ELR (cell line): ENCODE measurements at regions not wholly inside any gene's neighbourhood (a gene's known extent, or its start where the extent isn't known, plus 50 kb on each side); places are given as distances from the start of the nearest gene placed in this dataset.
A peak's percentile ranks its signal among the peaks of the same experiment; 100 is the strongest.

Experiments
- DNase-seq: peaks from one replicate; pipeline ENCODE4 v3.0.0-alpha.2; 2015; ENCODE audit warnings: low read depth

DNA sequence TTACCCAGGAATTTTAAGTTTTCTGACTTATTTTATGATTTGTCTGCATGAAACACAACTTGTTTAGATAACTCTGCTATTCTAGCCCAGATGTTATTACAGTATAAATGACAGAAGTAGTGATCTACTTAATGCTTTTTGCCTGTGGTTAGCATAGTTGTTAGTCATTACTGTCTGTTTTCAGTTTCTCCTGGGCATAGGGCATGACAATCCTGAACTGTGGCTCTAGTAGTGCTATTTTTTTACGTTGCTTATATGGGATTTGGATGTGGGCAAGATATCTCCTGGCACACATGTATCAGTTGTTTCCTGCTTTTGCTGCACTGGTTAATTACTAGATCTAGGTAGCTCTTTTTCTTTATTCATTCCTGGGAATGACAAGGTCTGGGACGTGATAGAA is 1005.8 kb downstream of the PCDH18 start:
- peak; percentile 51 for DNase-seq

DNA sequence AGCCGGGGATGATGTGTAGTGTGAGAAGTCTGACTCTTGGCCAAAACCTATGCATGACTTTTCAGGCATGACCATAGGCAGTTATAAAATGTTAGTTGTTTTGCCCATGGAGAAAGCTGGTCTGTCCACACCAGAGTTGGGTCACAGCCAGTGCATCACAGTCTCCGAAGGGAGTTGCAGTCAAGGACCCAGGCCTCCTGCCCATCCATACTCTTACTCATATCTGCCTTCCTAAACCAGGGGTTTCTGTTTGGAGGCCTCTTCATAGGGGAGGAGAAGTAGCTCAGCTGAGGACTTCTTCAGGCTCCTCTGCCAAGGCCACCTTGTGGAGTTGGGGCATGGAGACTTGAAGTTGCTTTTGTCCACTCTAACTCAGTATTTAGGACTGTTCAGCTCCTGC is 1008.3 kb downstream of the PCDH18 start:
- no peak for DNase-seq

DNA sequence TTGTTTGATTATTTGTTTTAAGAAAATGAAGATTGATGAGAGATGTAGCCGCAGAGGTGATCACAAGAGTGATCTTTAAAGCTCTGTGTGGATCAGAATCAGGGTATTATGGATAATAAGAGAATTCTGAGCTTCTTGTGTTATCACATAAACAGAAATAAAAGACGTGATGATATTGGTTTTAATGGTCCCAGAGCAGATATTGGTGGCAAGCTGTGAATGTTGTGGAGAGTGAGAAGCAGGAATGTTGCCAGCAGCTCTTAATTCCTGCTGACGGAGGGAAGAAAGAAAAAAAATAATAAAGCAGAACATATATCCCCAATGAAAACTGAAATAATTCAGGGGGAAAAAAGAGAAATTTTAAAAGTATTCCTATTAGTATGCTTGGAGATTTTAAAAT is 1015.9 kb downstream of the PCDH18 start:
- no peak for DNase-seq

GRCh38 chr4:136505020-136505419 is 1027.3 kb downstream of the PCDH18 start:
- peak; percentile 61 for DNase-seq

DNA sequence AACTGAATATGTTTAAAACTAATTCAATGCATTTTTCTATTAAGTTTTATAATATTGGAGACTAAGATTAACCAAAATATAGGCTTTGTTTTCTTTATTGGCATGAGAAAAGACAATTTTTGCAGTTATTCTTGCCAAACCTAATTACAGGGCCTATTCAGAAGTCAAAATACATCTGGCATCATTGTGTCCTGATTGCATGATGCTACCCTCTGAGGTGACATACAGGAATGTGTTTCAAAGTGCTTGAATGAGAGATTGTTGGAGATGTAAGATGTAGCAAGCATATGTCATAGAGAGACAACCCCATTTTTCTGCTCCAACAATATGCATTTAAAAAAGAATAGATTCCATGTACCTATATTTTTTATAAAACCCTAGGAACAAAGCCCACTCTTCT is 1036.4 kb downstream of the PCDH18 start:
- DNase-seq, result no peak

GRCh38 chr4:136495076-136495475 is 1037.2 kb downstream of the PCDH18 start:
- no peak for DNase-seq

DNA sequence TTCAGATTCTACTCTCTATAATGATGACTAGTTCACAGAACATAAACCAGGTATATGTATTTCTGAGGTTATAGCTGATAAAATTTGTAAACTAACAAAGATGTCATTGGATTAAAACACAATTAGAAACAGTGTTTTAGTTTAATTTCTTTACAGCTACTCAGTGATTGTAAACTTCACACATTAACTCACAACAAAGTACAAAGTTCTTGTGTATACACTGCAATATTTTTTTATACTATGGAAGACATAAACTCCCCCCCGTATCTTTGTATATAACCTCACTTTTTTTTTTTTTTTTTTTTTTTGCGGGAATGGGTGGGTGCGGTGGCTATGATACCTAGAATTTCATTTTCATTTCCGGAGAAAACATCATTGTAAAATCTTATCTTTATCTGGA is 1043.2 kb downstream of the PCDH18 start:
- no peak for DNase-seq

GRCh38 chr4:136484996-136485395 is 1047.3 kb downstream of the PCDH18 start:
- DNase-seq, result peak; percentile 56

GRCh38 chr4:136476753-136477152 is 1055.5 kb downstream of the PCDH18 start:
- no peak for DNase-seq

- no peak for DNase-seq
These were observed 1061.2 kb downstream of the PCDH18 start for GRCh38 chr4:136471051-136471450.

GRCh38 chr4:136465691-136466090 is 1066.6 kb downstream of the PCDH18 start:
- no peak for DNase-seq

DNA sequence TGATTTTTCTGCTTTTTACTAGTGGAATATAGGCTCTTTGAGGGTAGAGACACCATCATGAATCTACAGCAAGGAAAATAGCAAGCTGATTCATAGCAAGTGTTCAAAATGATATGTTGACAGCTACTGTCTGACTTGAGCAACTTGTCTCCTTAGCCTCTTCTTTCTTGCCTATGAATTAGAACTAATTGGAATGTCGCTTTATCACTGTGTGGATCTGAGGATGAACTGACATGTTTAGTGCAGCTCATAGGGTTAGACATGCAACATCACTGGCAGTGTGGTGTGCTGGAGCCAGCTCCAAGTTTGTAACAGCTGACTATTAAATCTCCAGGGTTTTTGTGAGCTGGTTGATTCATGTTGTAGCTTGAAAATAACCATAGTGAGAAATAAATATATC is 1068.4 kb downstream of the PCDH18 start:
- no peak for DNase-seq

GRCh38 chr4:136461533-136461932 is 1070.8 kb downstream of the PCDH18 start:
- DNase-seq, result no peak

DNA sequence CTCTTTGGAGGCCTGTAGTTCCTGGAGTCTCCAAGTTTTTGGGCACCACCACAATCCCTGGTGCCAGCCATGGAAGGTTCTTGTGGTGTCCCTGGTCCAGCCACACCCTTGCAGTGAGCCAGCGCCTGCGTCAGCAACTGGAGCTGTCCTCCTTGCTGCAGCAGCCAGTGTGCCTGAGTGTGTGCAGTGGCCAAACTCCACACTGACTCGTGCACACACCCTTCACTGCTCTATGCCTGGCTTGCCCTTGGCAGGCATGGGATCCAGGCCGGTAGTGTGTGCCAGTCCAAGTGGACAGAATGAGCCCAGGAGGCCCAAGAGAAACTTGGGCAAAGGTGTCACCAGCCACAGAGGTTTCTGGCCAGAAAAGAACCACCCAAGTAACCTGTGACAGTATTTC is 1074.0 kb downstream of the PCDH18 start:
- DNase-seq, result no peak

DNA sequence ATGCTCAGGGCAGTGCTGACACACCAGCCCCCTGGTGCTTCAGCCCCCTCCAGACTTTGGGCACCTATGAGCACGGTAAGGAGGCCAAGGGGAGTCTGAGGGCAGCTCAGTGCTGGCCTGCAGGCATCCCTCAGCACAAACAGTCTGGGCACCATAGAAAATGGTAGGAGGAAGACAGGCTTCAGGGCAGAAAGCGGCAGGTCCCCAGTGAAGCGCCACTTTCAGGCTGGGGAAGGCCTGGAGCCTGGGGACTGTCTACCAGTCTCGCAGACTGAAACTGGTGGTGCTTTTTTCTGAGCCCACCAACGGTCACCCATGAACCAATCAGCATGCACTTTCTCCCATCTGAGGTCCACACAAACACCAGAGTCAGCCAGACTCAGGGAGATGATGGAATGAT is 1074.7 kb downstream of the PCDH18 start:
- DNase-seq, result no peak

GRCh38 chr4:136457004-136457403 is 1075.3 kb downstream of the PCDH18 start:
- DNase-seq, result no peak

DNA sequence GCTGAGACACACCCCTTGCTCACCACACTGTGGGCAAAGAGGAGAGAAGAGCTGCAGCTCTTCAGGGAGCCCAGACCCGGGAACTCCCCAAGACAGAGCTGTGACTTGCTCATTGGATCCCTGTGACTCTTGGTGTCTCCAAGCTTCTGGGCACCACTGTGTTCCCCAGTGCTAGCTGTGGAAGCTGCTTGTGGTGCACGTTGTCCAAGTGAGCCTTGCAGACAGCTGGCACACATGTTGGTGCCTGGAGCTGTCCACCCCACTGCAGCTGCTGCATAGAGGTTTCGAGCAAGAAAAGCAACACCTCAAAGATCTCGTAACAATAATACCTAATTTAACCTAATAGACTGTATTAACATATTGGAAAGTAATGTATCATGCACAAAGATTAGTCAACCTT is 1089.3 kb downstream of the PCDH18 start:
- DNase-seq, result no peak

GRCh38 chr4:136442447-136442846 is 1089.8 kb downstream of the PCDH18 start:
- no peak for DNase-seq

DNA sequence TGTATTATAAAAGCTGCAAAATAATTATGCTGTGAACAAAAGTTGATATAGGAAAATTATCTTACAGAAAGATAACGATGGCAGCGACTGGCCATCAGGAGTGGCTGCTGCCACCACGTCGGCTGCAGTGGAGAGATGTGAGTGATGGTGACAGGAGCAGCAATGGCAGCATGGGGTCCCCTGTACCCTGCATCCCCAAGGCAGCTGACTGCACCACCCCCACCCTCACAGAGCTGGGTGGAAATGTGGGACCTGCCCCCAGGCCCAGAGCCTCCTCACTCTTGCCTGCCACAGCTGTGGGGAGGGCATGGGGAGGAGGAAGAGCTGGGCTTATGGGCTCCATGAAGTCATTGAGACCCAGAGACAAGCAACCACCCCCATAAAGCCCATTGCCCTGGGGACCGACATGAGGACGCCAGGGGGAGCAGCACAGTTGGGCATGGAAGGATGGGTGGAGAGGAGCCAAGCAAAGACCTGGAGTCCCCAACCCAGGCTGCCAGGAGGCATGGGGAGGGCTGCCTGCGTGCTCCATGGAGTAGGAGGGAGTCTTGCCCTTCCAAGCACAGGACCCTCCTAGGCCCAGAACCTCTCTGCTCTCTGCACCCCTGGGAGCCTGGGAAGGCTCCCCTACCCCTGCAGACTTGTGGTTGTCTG is 1090.5 kb downstream of the PCDH18 start:
- DNase-seq, result no peak

DNA sequence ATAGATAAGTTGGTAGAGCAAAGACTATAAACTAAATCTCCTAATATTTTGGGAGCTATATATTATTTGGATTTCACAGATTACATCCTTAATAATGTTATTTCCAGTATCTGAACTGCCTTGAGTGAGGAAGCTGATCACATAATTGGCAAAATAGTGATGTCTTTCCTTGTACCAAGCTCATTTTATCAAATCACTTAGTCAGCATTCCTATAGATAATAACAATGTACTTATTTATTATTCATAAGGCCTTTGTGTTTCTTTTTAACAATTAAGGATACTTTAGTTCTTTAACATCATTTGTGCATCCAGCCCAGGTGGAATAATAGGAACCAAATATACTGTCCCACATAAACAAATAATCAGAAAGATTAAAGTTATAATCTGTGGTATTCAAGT is 1093.6 kb downstream of the PCDH18 start:
- no peak for DNase-seq

DNA sequence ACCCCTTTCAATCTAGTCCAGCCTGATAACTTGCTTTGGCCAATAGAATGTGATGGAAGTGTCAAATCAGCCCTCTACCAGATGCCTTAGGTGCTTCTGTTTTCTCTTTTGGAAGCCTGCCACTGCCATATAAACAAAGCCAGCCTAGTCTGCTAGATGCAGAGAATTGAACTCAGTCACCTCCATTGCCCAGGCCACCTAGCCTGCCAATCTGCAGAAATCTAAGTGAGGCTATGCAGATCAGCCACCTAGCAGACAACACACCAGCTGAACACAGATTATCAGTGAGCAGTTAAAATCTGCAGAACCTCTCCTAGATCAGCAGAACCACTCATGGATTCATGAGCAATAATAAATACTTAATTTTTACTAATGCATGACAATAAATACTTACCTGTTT is 1108.2 kb downstream of the PCDH18 start:
- no peak for DNase-seq

DNA sequence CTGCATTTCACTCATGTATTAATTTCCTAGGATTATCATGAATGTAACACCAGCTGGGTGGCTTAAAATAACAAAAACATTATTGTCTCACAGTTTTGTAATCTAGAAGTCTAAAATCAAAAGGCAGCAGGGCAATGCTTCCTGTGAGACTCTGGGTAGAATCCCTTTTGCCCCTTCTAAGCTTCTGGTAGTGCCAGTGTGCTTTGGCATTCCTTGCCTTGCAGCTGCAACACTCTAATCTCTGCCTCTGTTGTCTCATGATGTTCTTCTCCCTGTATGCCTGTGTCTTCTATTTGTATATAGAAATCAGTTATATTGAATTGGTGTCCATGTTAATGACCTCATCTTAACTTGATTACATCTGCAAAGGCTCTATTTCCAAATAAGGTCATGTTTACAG is 1117.3 kb downstream of the PCDH18 start:
- no peak for DNase-seq

DNA sequence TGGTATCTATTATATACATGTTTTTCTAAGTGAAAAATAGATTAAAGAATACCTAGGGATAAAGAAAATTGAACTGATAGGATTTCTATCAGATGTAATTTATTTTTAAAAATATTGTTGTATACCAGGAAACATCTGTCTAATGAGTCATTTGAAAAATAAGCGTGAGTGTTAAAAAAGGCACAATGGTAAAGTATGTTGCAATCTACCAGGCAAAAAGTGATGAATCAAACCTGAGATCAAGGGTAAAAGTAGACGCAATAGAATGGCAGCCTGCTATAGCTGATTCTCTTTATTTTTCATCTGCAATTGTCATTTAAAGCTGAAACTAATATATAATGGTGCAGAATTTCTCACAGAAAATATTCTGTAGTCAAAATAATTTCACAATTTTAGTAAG is 1119.6 kb downstream of the PCDH18 start:
- peak; percentile 72 for DNase-seq

DNA sequence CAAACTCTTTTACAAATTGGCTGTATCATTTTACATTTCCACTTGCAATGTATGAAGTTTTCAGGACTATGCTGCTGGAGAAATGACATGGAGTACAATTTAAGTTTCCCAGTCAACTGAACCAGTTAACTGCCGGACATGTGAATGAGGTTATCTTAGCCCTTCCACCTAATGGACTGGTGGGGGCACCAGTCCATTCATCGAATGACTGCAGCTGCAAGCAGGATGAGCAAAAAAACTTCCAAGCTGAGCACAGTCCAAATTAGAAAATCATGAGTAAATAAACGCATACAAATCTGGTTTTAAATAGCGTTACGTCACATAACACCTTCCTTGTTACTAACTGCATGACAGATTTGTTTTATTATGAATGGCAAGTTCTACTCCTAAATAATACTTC is 1131.5 kb downstream of the PCDH18 start:
- DNase-seq, result peak; percentile 13
